ENCODE measurements at regions not wholly inside any gene's neighbourhood (a gene's known extent, or its start where the extent isn't known, plus 50 kb on each side); places are given as distances from the start of the nearest gene placed in this dataset.

GRCh38 chr7:9175871-9176270 lies 742.5 kb downstream of the NXPH1 start:
- no peak for DNase-seq (ENCODE audit: low read depth)
- no peak overlapping the region for H3K4me3 ChIP-seq (ENCODE audit: control insufficient read depth, low read depth, low read length)
- TF ChIP-seq, protein P1, sequence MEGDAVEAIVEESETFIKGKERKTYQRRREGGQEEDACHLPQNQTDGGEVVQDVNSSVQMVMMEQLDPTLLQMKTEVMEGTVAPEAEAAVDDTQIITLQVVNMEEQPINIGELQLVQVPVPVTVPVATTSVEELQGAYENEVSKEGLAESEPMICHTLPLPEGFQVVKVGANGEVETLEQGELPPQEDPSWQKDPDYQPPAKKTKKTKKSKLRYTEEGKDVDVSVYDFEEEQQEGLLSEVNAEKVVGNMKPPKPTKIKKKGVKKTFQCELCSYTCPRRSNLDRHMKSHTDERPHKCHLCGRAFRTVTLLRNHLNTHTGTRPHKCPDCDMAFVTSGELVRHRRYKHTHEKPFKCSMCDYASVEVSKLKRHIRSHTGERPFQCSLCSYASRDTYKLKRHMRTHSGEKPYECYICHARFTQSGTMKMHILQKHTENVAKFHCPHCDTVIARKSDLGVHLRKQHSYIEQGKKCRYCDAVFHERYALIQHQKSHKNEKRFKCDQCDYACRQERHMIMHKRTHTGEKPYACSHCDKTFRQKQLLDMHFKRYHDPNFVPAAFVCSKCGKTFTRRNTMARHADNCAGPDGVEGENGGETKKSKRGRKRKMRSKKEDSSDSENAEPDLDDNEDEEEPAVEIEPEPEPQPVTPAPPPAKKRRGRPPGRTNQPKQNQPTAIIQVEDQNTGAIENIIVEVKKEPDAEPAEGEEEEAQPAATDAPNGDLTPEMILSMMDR (conservative IDR thresholded peaks at IDR 0.05; ENCODE audit: control insufficient read depth, insufficient read depth, low read depth, low read length): no peak

GRCh38 chr7:9181356-9181755 lies 747.9 kb downstream of the NXPH1 start:
- DNase-seq (ENCODE audit: low read depth): no peak
- TF ChIP-seq, protein P1 (conservative IDR thresholded peaks at IDR 0.05; ENCODE audit: control insufficient read depth, insufficient read depth, low read depth, low read length): no peak
- no peak overlapping the region for H3K4me3 ChIP-seq (ENCODE audit: control insufficient read depth, low read depth, low read length)

- DNase-seq (ENCODE audit: low read depth): no peak
- TF ChIP-seq, protein P1 (conservative IDR thresholded peaks at IDR 0.05; ENCODE audit: control insufficient read depth, insufficient read depth, low read depth, low read length): no peak
- H3K4me3 ChIP-seq (ENCODE audit: control insufficient read depth, low read depth, low read length): no peak overlapping the region
Measured at GRCh38 chr7:9186730-9187129, 753.3 kb downstream of the NXPH1 start.

- TF ChIP-seq, protein P1 (conservative IDR thresholded peaks at IDR 0.05; ENCODE audit: control insufficient read depth, insufficient read depth, low read depth, low read length): no peak
- no peak for DNase-seq (ENCODE audit: low read depth)
- H3K4me3 ChIP-seq (ENCODE audit: control insufficient read depth, low read depth, low read length): no peak overlapping the region
Measured at GRCh38 chr7:9189703-9190102, 756.3 kb downstream of the NXPH1 start.

- no peak for DNase-seq (ENCODE audit: low read depth)
- TF ChIP-seq, protein P1 (conservative IDR thresholded peaks at IDR 0.05; ENCODE audit: control insufficient read depth, insufficient read depth, low read depth, low read length): no peak
- H3K4me3 ChIP-seq (ENCODE audit: control insufficient read depth, low read depth, low read length): no peak overlapping the region
Measured at GRCh38 chr7:9192969-9193368, 759.6 kb downstream of the NXPH1 start.

- DNase-seq (ENCODE audit: low read depth): no peak
- TF ChIP-seq, protein P1 (conservative IDR thresholded peaks at IDR 0.05; ENCODE audit: control insufficient read depth, insufficient read depth, low read depth, low read length): no peak
- no peak overlapping the region for H3K4me3 ChIP-seq (ENCODE audit: control insufficient read depth, low read depth, low read length)
Measured at GRCh38 chr7:9200626-9201025, 767.2 kb downstream of the NXPH1 start.

GRCh38 chr7:9201928-9202327 lies 768.5 kb downstream of the NXPH1 start:
- no peak overlapping the region for H3K4me3 ChIP-seq (ENCODE audit: control insufficient read depth, low read depth, low read length)
- TF ChIP-seq, protein P1 (conservative IDR thresholded peaks at IDR 0.05; ENCODE audit: control insufficient read depth, insufficient read depth, low read depth, low read length): no peak
- DNase-seq (ENCODE audit: low read depth): no peak

All from fibroblast of mammary gland (primary cell).